IPS-15b (cell line): ENCODE measurements at regions not wholly inside any gene's neighbourhood (a gene's known extent, or its start where the extent isn't known, plus 50 kb on each side); places are given as distances from the start of the nearest gene placed in this dataset.

Experiments used
- H3K27me3 ChIP-seq: one replicate; pipeline ENCODE4 v1.6.1; 2013; ENCODE audit warnings: low read length; ENCODE audit not compliant: control insufficient read depth, insufficient read depth
- H3K36me3 ChIP-seq: one replicate; pipeline ENCODE4 v1.6.1; 2013; ENCODE audit warnings: low read length; ENCODE audit not compliant: control insufficient read depth, insufficient read depth
- H3K4me1 ChIP-seq: one replicate; pipeline ENCODE4 v1.6.1; 2013; ENCODE audit warnings: mild to moderate bottlenecking, low read length; ENCODE audit not compliant: control insufficient read depth, insufficient read depth
- H3K4me3 ChIP-seq: one replicate; pipeline ENCODE4 v1.5.1; 2013; ENCODE audit warnings: low read depth, low read length
- H3K9ac ChIP-seq: one replicate; pipeline ENCODE4 v1.6.1; 2013; ENCODE audit warnings: low read depth, mild to moderate bottlenecking, low read length
- H3K9me3 ChIP-seq: one replicate; pipeline ENCODE4 v1.6.1; 2013; ENCODE audit warnings: mild to moderate bottlenecking, low read length; ENCODE audit not compliant: control insufficient read depth, insufficient read depth

- H3K4me3 ChIP-seq = no peak overlapping the region
- H3K4me1 ChIP-seq = peaks cover 6% of the 10 kb centered on the region
- no peaks in the 10 kb centered on the region for H3K36me3 ChIP-seq
- H3K9ac ChIP-seq = no peak overlapping the region
- no peaks in the 10 kb centered on the region for H3K9me3 ChIP-seq
- H3K27me3 ChIP-seq = no peaks in the 10 kb centered on the region
Measured at GRCh38 chr11:113613619-113614018, 92.5 kb downstream of the TMPRSS5 start.

GRCh38 chr11:113604186-113604585 lies 101.9 kb downstream of the TMPRSS5 start:
- no peak overlapping the region for H3K4me3 ChIP-seq

GRCh38 chr11:113603277-113604059 lies 102.6 kb downstream of the TMPRSS5 start:
- no peaks in the 10 kb centered on the region for H3K4me1 ChIP-seq
- H3K27me3 ChIP-seq = no peaks in the 10 kb centered on the region
- H3K4me3 ChIP-seq = no peak overlapping the region
- peaks cover 3% of the 10 kb centered on the region for H3K9me3 ChIP-seq
- H3K36me3 ChIP-seq = no peaks in the 10 kb centered on the region
- no peak overlapping the region for H3K9ac ChIP-seq

More at GRCh38 chr11:113604186-113604585, 101.9 kb downstream of the TMPRSS5 start:
- Histone ChIP-seq H3K36me3 (no peaks in the 10 kb centered on the region), H3K4me1 (no peaks in the 10 kb centered on the region), H3K9me3 (peaks cover 3% of the 10 kb centered on the region), H3K27me3 (no peaks in the 10 kb centered on the region), H3K9ac (no peak overlapping the region)

GRCh38 chr11:113602483-113602882 lies 103.6 kb downstream of the TMPRSS5 start:
- Histone ChIP-seq H3K36me3 (no peaks in the 10 kb centered on the region), H3K4me3 (no peak overlapping the region)

GRCh38 chr11:113596658-113597057 lies 109.5 kb downstream of the TMPRSS5 start:
- Histone ChIP-seq H3K4me3 (no peak overlapping the region), H3K9ac (no peak overlapping the region), H3K9me3 (no peaks in the 10 kb centered on the region), H3K27me3 (no peaks in the 10 kb centered on the region), H3K36me3 (no peaks in the 10 kb centered on the region), H3K4me1 (no peaks in the 10 kb centered on the region)

More at GRCh38 chr11:113602483-113602882, 103.6 kb downstream of the TMPRSS5 start:
- no peaks in the 10 kb centered on the region for H3K27me3 ChIP-seq
- H3K9me3 ChIP-seq = peaks cover 3% of the 10 kb centered on the region
- no peaks in the 10 kb centered on the region for H3K4me1 ChIP-seq
- H3K9ac ChIP-seq = no peak overlapping the region

GRCh38 chr11:113595810-113596594 lies 110.1 kb downstream of the TMPRSS5 start:
- no peak overlapping the region for H3K9ac ChIP-seq
- no peak overlapping the region for H3K4me3 ChIP-seq
- no peaks in the 10 kb centered on the region for H3K36me3 ChIP-seq
- no peaks in the 10 kb centered on the region for H3K9me3 ChIP-seq
- H3K27me3 ChIP-seq = no peaks in the 10 kb centered on the region
- H3K4me1 ChIP-seq = no peaks in the 10 kb centered on the region

GRCh38 chr11:113593698-113594308 lies 112.3 kb downstream of the TMPRSS5 start:
- no peaks in the 10 kb centered on the region for H3K9me3 ChIP-seq
- no peaks in the 10 kb centered on the region for H3K36me3 ChIP-seq
- no peak overlapping the region for H3K9ac ChIP-seq
- no peak overlapping the region for H3K4me3 ChIP-seq
- H3K27me3 ChIP-seq = no peaks in the 10 kb centered on the region
- H3K4me1 ChIP-seq = no peaks in the 10 kb centered on the region

GRCh38 chr11:113591117-113591516 lies 115.0 kb downstream of the TMPRSS5 start:
- H3K9me3 ChIP-seq = no peaks in the 10 kb centered on the region
- H3K36me3 ChIP-seq = no peaks in the 10 kb centered on the region
- H3K4me3 ChIP-seq = no peak overlapping the region
- H3K27me3 ChIP-seq = no peaks in the 10 kb centered on the region
- no peak overlapping the region for H3K9ac ChIP-seq
- H3K4me1 ChIP-seq = no peaks in the 10 kb centered on the region

GRCh38 chr11:113587308-113587739 lies 112.1 kb upstream of the DRD2 start:
- H3K9ac ChIP-seq = no peak overlapping the region
- no peaks in the 10 kb centered on the region for H3K27me3 ChIP-seq
- H3K4me1 ChIP-seq = no peaks in the 10 kb centered on the region
- no peaks in the 10 kb centered on the region for H3K9me3 ChIP-seq
- H3K4me3 ChIP-seq = no peak overlapping the region
- no peaks in the 10 kb centered on the region for H3K36me3 ChIP-seq

- Histone ChIP-seq H3K9ac (no peak overlapping the region), H3K4me1 (peaks cover under 1% of the 10 kb centered on the region), H3K4me3 (no peak overlapping the region), H3K27me3 (peaks cover 2% of the 10 kb centered on the region), H3K9me3 (no peaks in the 10 kb centered on the region), H3K36me3 (no peaks in the 10 kb centered on the region)
Measured at GRCh38 chr11:113584371-113584770, 109.2 kb upstream of the DRD2 start.

- no peak overlapping the region for H3K9ac ChIP-seq
- H3K4me1 ChIP-seq = peaks cover 13% of the 10 kb centered on the region
- H3K4me3 ChIP-seq = no peak overlapping the region
- H3K36me3 ChIP-seq = no peaks in the 10 kb centered on the region
- H3K9me3 ChIP-seq = no peaks in the 10 kb centered on the region
- H3K27me3 ChIP-seq = peaks cover 2% of the 10 kb centered on the region
Measured at GRCh38 chr11:113581713-113582112, 106.5 kb upstream of the DRD2 start.
